OCI-LY7 (cell line): ENCODE measurements at regions not wholly inside any gene's neighbourhood (a gene's known extent, or its start where the extent isn't known, plus 50 kb on each side); places are given as distances from the start of the nearest gene placed in this dataset.

Experiments
- EZH2phosphoT487 ChIP-seq: fragments of 200-600 bp; sonication (generic); IDR thresholded peaks from 2 replicates; pipeline ENCODE4 v1.6.1; 2018; ENCODE audit warnings: low read depth, borderline replicate concordance, mild to moderate bottlenecking, mixed run types, antibody characterized with exemption, low read length, moderate library complexity, mixed read lengths
- TF ChIP-seq, protein P1 (sequence below): fragments of 200-600 bp; sonication (generic); conservative IDR thresholded peaks from 2 replicates; pipeline ENCODE4 v1.5.1; 2014; ENCODE audit warnings: mild to moderate bottlenecking, antibody characterized with exemption, low read length, moderate library complexity, mixed read lengths

DNA sequence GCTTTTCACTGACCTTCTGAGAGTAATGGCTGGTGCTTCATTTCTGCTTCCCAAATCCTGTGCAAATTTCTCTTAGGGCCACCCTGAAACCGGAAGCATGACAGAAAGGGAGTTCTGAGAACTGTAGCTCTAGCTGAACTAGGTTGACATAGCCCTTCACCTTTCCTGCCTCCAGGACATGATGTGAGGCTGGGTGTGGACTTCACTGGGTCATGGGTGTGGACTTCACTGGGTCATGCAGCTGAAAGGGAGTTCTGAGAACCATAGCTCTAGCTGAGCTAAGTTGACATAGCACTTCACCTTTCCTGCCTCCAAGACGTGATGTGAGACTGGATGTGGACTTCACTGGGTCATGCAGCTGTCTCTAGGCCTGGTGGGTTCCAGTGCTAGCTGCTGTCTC, 54.3 kb upstream of the NLRP1 start:
- TF ChIP-seq, protein P1, sequence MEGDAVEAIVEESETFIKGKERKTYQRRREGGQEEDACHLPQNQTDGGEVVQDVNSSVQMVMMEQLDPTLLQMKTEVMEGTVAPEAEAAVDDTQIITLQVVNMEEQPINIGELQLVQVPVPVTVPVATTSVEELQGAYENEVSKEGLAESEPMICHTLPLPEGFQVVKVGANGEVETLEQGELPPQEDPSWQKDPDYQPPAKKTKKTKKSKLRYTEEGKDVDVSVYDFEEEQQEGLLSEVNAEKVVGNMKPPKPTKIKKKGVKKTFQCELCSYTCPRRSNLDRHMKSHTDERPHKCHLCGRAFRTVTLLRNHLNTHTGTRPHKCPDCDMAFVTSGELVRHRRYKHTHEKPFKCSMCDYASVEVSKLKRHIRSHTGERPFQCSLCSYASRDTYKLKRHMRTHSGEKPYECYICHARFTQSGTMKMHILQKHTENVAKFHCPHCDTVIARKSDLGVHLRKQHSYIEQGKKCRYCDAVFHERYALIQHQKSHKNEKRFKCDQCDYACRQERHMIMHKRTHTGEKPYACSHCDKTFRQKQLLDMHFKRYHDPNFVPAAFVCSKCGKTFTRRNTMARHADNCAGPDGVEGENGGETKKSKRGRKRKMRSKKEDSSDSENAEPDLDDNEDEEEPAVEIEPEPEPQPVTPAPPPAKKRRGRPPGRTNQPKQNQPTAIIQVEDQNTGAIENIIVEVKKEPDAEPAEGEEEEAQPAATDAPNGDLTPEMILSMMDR, result no peak
- no peak for TF ChIP-seq EZH2phosphoT487
